Neural progenitor cell (in vitro differentiated cells): ENCODE measurements at regions not wholly inside any gene's neighbourhood (a gene's known extent, or its start where the extent isn't known, plus 50 kb on each side); places are given as distances from the start of the nearest gene placed in this dataset.

Source experiments
- EZH2 ChIP-seq: fragments of 200-600 bp; sonication (generic); IDR thresholded peaks from 2 replicates; pipeline ENCODE4 v1.6.1; 2017; ENCODE audit warnings: antibody characterized with exemption, mild to moderate bottlenecking, moderate library complexity
- TF ChIP-seq, protein P1 (sequence below): fragments of 200-600 bp; sonication (generic); IDR thresholded peaks from 2 replicates; pipeline ENCODE4 v1.5.1; 2017; ENCODE audit warnings: antibody characterized with exemption, mild to moderate bottlenecking

DNA sequence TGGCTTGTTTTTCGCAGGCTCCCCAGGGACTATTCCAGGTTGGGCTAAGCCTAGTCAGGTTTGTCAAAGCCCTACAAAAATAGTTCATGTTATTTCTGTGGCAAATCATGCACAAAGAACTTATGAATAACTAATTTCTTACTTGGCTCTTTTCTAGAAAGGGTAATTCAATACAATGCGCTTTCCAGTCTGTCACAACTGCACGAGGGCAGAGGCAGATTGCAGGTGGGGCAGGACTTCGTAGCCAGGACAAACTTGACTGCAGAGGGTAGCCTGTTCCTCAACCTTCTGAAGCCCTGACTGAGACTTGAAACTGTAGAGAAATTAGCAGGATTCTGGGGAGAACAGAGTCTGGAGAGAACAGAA is 253.5 kb downstream of the QKI start:
- TF ChIP-seq EZH2: no peak
- TF ChIP-seq, protein P1, sequence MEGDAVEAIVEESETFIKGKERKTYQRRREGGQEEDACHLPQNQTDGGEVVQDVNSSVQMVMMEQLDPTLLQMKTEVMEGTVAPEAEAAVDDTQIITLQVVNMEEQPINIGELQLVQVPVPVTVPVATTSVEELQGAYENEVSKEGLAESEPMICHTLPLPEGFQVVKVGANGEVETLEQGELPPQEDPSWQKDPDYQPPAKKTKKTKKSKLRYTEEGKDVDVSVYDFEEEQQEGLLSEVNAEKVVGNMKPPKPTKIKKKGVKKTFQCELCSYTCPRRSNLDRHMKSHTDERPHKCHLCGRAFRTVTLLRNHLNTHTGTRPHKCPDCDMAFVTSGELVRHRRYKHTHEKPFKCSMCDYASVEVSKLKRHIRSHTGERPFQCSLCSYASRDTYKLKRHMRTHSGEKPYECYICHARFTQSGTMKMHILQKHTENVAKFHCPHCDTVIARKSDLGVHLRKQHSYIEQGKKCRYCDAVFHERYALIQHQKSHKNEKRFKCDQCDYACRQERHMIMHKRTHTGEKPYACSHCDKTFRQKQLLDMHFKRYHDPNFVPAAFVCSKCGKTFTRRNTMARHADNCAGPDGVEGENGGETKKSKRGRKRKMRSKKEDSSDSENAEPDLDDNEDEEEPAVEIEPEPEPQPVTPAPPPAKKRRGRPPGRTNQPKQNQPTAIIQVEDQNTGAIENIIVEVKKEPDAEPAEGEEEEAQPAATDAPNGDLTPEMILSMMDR: no peak
